SU-DHL-6 (cell line): ENCODE measurements at regions not wholly inside any gene's neighbourhood (a gene's known extent, or its start where the extent isn't known, plus 50 kb on each side); places are given as distances from the start of the nearest gene placed in this dataset.

Experiments used
- H2AFZ ChIP-seq: fragments of 200-600 bp; sonication (generic); 2 replicates; pipeline ENCODE4 v1.6.1; 2014; ENCODE audit warnings: low read depth, mild to moderate bottlenecking, moderate library complexity, mixed read lengths, antibody characterized with exemption, low read length; ENCODE audit not compliant: severe bottlenecking
- H3F3A ChIP-seq: fragments of 200-600 bp; shearing (Covaris generic); 2 replicates; pipeline ENCODE4 v1.6.0; 2016; ENCODE audit warnings: antibody characterized with exemption, mild to moderate bottlenecking; ENCODE audit not compliant: insufficient read depth
- H3K27ac ChIP-seq: fragments of 200-600 bp; sonication (generic); 2 replicates; pipeline ENCODE4 v1.5.1; 2016; ENCODE audit warnings: low read depth, mild to moderate bottlenecking, low read length, moderate library complexity, mixed read lengths
- H3K27me3 ChIP-seq: fragments of 200-600 bp; sonication (generic), shearing (Covaris generic); 2 replicates; pipeline ENCODE4 v1.6.0; 2014; ENCODE audit warnings: mild to moderate bottlenecking, low read length
- H3K36me3 ChIP-seq: fragments of 200-600 bp; sonication (generic); 2 replicates; pipeline ENCODE4 v1.6.1; 2014; ENCODE audit warnings: mild to moderate bottlenecking, low read length, mixed read lengths
- H3K4me2 ChIP-seq: fragments of 300-600, 200-600 bp; shearing (Covaris generic), sonication (generic); 2 replicates; pipeline ENCODE4 v1.6.0; 2014; ENCODE audit warnings: low read length, low read depth, mild to moderate bottlenecking; ENCODE audit not compliant: poor library complexity, severe bottlenecking
- H3K4me3 ChIP-seq: fragments of 200-600 bp; sonication (generic); 2 replicates; pipeline ENCODE4 v1.5.1; 2014; ENCODE audit warnings: antibody characterized with exemption, low read length, mild to moderate bottlenecking, mixed read lengths; ENCODE audit not compliant: insufficient read depth, poor library complexity, severe bottlenecking
- H3K79me2 ChIP-seq: fragments of 200-600 bp; sonication (generic); 2 replicates; pipeline ENCODE4 v1.6.1; 2014; ENCODE audit warnings: mild to moderate bottlenecking, low read length, moderate library complexity; ENCODE audit not compliant: insufficient read depth
- H3K9ac ChIP-seq: fragments of 200-600 bp; sonication (generic); 2 replicates; pipeline ENCODE4 v1.7.0; 2014; ENCODE audit warnings: mild to moderate bottlenecking, low read length
- H3K9me2 ChIP-seq: fragments of 200-600 bp; sonication (generic); replicated peaks from 2 replicates; pipeline ENCODE4 v1.6.1; 2014; ENCODE audit warnings: low read length; ENCODE audit not compliant: insufficient read depth
- H3K9me3 ChIP-seq: fragments of 200-600 bp; sonication (generic); 2 replicates; pipeline ENCODE4 v1.6.1; 2014; ENCODE audit warnings: low read length, mixed read lengths; ENCODE audit not compliant: insufficient read depth
- H4K20me1 ChIP-seq: fragments of 200-600 bp; sonication (generic); 2 replicates; pipeline ENCODE4 v1.6.1; 2014; ENCODE audit warnings: low read depth, mild to moderate bottlenecking, antibody characterized with exemption, low read length, moderate library complexity, mixed read lengths
- CTCF ChIP-seq: fragments of 200-600 bp; sonication (generic); IDR thresholded peaks from one replicate; pipeline ENCODE4 v1.5.1; 2017; ENCODE audit warnings: antibody characterized with exemption, mild to moderate bottlenecking, low read length, moderate library complexity; ENCODE audit not compliant: insufficient read depth, poor library complexity, severe bottlenecking
- EZH2phosphoT487 ChIP-seq: fragments of 200-600 bp; sonication (generic), shearing (Covaris generic); conservative IDR thresholded peaks from 2 replicates; pipeline ENCODE4 v1.6.1; 2018; ENCODE audit warnings: mild to moderate bottlenecking, antibody characterized with exemption, low read length, moderate library complexity, mixed read lengths

DNA sequence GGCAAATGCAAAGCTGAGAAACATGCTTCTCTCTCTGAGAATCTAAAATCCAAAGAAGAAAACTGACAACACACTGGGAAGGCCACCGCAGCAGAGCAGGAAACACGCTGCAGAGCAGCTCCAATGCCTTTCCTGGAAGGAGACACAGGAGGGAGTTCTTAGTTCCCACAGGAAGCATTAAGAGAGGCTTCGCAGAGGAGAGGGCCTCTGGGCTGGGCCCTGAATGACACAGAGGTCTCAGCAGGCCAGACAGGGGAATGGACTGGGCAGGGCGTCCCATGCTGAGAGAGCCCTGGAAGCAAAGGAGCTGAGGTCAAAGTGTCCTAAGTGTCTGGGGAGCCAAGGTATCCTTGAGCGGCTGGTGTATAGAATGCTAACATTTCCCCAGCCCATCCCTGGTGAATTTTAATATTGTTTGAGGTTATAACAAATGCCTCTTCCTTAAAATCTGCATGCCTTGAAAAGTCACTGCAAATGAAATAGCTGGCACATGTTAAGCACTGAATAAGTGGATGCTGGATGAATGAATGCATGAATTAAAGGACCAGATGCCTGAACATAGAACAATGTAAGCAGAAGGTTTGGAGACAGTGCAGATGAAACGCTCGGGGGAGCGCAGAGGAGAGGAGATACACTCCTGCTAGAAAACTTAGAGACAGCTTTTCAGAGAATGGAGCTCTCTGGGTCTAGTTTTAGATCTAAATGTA, 110.0 kb upstream of the SYNDIG1 start:
- Histone ChIP-seq H4K20me1 (no peaks in the 10 kb centered on the region), H3K4me3 (no peak overlapping the region), H2AFZ (no peak overlapping the region), H3K4me2 (no peak overlapping the region), H3F3A (no peaks in the 10 kb centered on the region), H3K79me2 (no peaks in the 10 kb centered on the region), H3K27me3 (no peaks in the 10 kb centered on the region), H3K36me3 (no peaks in the 10 kb centered on the region), H3K27ac (no peak overlapping the region), H3K9me3 (peaks cover 10% of the 10 kb centered on the region; the same call in 1 of the 2 replicates), H3K9me2 (no peaks in the 10 kb centered on the region), H3K9ac (no peak overlapping the region)
- TF ChIP-seq EZH2phosphoT487 (no peak), CTCF (no peak)

- H3K9me2 ChIP-seq: no peaks in the 10 kb centered on the region
- H3K9ac ChIP-seq: no peak overlapping the region
- no peak overlapping the region for H3K4me2 ChIP-seq
- H3K36me3 ChIP-seq: no peaks in the 10 kb centered on the region
- TF ChIP-seq CTCF: no peak
- no peak for TF ChIP-seq EZH2phosphoT487
- H3K79me2 ChIP-seq: no peaks in the 10 kb centered on the region
- no peak overlapping the region for H3K4me3 ChIP-seq
- no peaks in the 10 kb centered on the region for H3K27me3 ChIP-seq
- peaks cover 7% of the 10 kb centered on the region; the same call in 1 of the 2 replicates for H3K9me3 ChIP-seq
- no peak overlapping the region for H3K27ac ChIP-seq
- H2AFZ ChIP-seq: no peak overlapping the region
- no peaks in the 10 kb centered on the region for H3F3A ChIP-seq
- no peaks in the 10 kb centered on the region for H4K20me1 ChIP-seq
Observed at GRCh38 chr20:24357931-24358330, 111.5 kb upstream of the SYNDIG1 start.

DNA sequence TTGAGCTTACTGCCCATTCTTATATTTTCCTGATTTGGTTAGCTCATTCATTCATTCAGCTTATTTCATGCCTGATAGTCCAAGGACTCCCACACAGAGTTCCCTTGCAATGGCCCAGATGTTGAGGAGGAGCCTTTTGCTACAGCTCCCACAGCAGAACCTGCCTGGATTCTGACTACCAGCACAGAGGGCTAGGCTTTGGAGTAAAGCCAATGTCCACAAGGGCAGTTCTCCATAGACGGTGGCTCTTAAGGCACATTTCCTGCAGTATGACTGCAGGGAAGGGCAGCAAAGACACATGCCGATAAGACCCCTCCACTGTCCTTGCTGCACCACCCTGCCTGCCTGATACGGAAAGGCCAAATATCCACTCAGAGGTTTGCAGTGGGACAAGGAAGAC, 112.3 kb upstream of the SYNDIG1 start:
- Histone ChIP-seq H3F3A (no peaks in the 10 kb centered on the region), H3K27ac (no peak overlapping the region), H3K9ac (no peak overlapping the region), H4K20me1 (no peaks in the 10 kb centered on the region), H3K4me3 (no peak overlapping the region), H3K4me2 (no peak overlapping the region), H3K9me2 (no peaks in the 10 kb centered on the region), H3K9me3 (peaks cover 2% of the 10 kb centered on the region; the same call in 1 of the 2 replicates), H2AFZ (no peak overlapping the region), H3K79me2 (no peaks in the 10 kb centered on the region), H3K27me3 (no peaks in the 10 kb centered on the region), H3K36me3 (no peaks in the 10 kb centered on the region)
- TF ChIP-seq EZH2phosphoT487 (no peak), CTCF (no peak)
